Gastroesophageal sphincter (tissue), 3 donors: ENCODE measurements at regions not wholly inside any gene's neighbourhood (a gene's known extent, or its start where the extent isn't known, plus 50 kb on each side); places are given as distances from the start of the nearest gene placed in this dataset.

ENCODE experiments used
- CTCF ChIP-seq, 4 experiments: fragments of 200-600 bp in 2 of 4; fragments of 450-650 bp in 2 of 4; sonication (generic) in 1 of 4; IDR thresholded peaks; one replicate each; pipeline ENCODE4 v1.5.1; 2017 to 2019; ENCODE audit warnings: antibody characterized with exemption in 4 of 4, mild to moderate bottlenecking in 2 of 4, moderate library complexity in 2 of 4
- POLR2A ChIP-seq, 2 donors: fragments of 450-650 bp; IDR thresholded peaks; one replicate each; pipeline ENCODE4 v1.6.1; 2017; ENCODE audit warnings: antibody characterized with exemption in 2 of 2, mild to moderate bottlenecking in 2 of 2, moderate library complexity in 1 of 2
- POLR2AphosphoS5 ChIP-seq: sonication (generic); formaldehyde crosslinking; IDR thresholded peaks from one replicate; pipeline ENCODE4 v1.6.1; 2017; ENCODE audit warnings: antibody characterized with exemption

- TF ChIP-seq POLR2A (IDR thresholded peaks at IDR 0.05) = no peak
- no peak for TF ChIP-seq CTCF (IDR thresholded peaks at IDR 0.05)
- TF ChIP-seq POLR2AphosphoS5 = no peak
Observed at GRCh38 chr2:4980995-4981394, 711.2 kb upstream of the SOX11 start.
